HepG2 (cell line): ENCODE measurements at regions not wholly inside any gene's neighbourhood (a gene's known extent, or its start where the extent isn't known, plus 50 kb on each side); places are given as distances from the start of the nearest gene placed in this dataset.

Source experiments
- AHR ChIP-seq: IDR thresholded peaks from 2 replicates; pipeline ENCODE4 v1.6.1; 2018; ENCODE audit warnings: missing genetic modification reagents, missing compliant biosample characterization
- ATF4 ChIP-seq, 2 experiments: fragments of 450-650 bp in 1 of 2; sonication (generic) in 1 of 2; formaldehyde crosslinking; IDR thresholded peaks; 2 replicates each; pipeline versions ENCODE4 v1.5.0 to v1.8.0; 2020 to 2022; ENCODE audit warnings: mild to moderate bottlenecking in 1 of 2, missing genetic modification reagents in 1 of 2
- HOMEZ ChIP-seq: IDR thresholded peaks from 2 replicates; pipeline ENCODE4 v1.6.1; 2016; ENCODE audit warnings: low read depth
- YY1 ChIP-seq: IDR thresholded peaks from 2 replicates; pipeline ENCODE4 v1.6.1; 2011; ENCODE audit warnings: low read length, low read depth, moderate library complexity, mild to moderate bottlenecking; ENCODE audit not compliant: insufficient read depth, insufficient replicate concordance
- ZNF136 ChIP-seq: sonication (generic); formaldehyde crosslinking; IDR thresholded peaks from 2 replicates; pipeline ENCODE4 v1.8.1; 2022; ENCODE audit warnings: low read depth, mild to moderate bottlenecking, moderate library complexity, missing genetic modification reagents
- ZNF292 ChIP-seq: sonication (generic); formaldehyde crosslinking; IDR thresholded peaks from 2 replicates; pipeline ENCODE4 v1.8.1; 2022; ENCODE audit warnings: mild to moderate bottlenecking, low read depth, missing genetic modification reagents, borderline replicate concordance
- ZNF33B ChIP-seq: sonication (generic); formaldehyde crosslinking; IDR thresholded peaks from 2 replicates; pipeline ENCODE4 v1.5.1; 2020; ENCODE audit warnings: mild to moderate bottlenecking, missing genetic modification reagents
- ZNF615 ChIP-seq: sonication (generic); formaldehyde crosslinking; IDR thresholded peaks from 2 replicates; pipeline ENCODE4 v1.5.0; 2020; ENCODE audit warnings: mild to moderate bottlenecking, missing genetic modification reagents, borderline replicate concordance
- ZNF83 ChIP-seq: sonication (generic); formaldehyde crosslinking; IDR thresholded peaks from 2 replicates; pipeline ENCODE4 v1.4.0; 2020; ENCODE audit warnings: missing genetic modification reagents, mild to moderate bottlenecking, borderline replicate concordance
- TF ChIP-seq, protein P1 (sequence below): sonication (generic); formaldehyde crosslinking; IDR thresholded peaks from 2 replicates; pipeline ENCODE4 v1.8.1; 2023; ENCODE audit warnings: mild to moderate bottlenecking, inconsistent platforms, moderate library complexity, missing genetic modification reagents, borderline replicate concordance
- TF ChIP-seq, protein P2 (sequence below): sonication (generic); formaldehyde crosslinking; IDR thresholded peaks from 2 replicates; pipeline ENCODE4 v1.8.0; 2022; ENCODE audit warnings: missing genetic modification reagents, mild to moderate bottlenecking, moderate library complexity, borderline replicate concordance
- TF ChIP-seq, protein P3 (sequence below): sonication (generic); formaldehyde crosslinking; IDR thresholded peaks from 2 replicates; pipeline ENCODE4 v1.4.0; 2020; ENCODE audit warnings: mild to moderate bottlenecking, missing genetic modification reagents

DNA sequence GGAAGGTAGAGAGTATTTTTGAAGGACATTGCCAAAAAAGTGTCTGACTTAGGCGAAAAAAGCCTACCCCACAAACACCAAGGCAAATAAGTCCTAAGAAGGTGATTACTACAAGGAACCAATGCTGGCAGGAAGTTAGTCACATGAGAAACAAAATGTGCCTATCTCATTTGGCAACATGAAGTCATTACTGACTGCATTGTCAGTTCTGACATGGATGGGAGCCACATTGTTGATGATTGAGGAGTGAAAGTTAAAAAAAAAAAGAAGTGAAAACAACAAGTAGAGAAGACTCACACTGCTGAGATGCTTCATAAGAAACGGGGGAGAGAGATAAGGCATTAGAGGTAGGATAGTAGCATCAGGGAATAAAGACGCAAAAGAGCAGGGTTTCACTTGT lies 141.5 kb upstream of the FAT3 start (continued):
- TF ChIP-seq HOMEZ (no peak), ZNF136 (CRISPR knock-in tag) (no peak), ZNF33B (no peak), ZNF292 (CRISPR knock-in tag) (no peak), AHR (no peak), ATF4 (CRISPR knock-in tag; IDR thresholded peaks at IDR 0.05) (no peak), YY1 (no peak), ZNF83 (no peak), ZNF615 (CRISPR knock-in tag) (no peak)
- TF ChIP-seq, protein P1, sequence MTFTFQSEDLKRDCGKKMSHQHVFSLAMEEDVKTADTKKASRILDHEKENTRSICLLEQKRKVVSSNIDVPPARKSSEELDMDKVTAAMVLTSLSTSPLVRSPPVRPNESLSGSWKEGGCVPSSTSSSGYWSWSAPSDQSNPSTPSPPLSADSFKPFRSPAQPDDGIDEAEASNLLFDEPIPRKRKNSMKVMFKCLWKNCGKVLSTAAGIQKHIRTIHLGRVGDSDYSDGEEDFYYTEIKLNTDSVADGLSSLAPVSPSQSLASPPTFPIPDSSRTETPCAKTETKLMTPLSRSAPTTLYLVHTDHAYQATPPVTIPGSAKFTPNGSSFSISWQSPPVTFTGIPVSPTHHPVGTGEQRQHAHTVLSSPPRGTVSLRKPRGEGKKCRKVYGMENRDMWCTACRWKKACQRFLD (CRISPR knock-in tag) = no peak
- TF ChIP-seq, protein P2, sequence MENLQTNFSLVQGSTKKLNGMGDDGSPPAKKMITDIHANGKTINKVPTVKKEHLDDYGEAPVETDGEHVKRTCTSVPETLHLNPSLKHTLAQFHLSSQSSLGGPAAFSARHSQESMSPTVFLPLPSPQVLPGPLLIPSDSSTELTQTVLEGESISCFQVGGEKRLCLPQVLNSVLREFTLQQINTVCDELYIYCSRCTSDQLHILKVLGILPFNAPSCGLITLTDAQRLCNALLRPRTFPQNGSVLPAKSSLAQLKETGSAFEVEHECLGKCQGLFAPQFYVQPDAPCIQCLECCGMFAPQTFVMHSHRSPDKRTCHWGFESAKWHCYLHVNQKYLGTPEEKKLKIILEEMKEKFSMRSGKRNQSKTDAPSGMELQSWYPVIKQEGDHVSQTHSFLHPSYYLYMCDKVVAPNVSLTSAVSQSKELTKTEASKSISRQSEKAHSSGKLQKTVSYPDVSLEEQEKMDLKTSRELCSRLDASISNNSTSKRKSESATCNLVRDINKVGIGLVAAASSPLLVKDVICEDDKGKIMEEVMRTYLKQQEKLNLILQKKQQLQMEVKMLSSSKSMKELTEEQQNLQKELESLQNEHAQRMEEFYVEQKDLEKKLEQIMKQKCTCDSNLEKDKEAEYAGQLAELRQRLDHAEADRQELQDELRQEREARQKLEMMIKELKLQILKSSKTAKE (CRISPR knock-in tag) = no peak
- TF ChIP-seq, protein P3, sequence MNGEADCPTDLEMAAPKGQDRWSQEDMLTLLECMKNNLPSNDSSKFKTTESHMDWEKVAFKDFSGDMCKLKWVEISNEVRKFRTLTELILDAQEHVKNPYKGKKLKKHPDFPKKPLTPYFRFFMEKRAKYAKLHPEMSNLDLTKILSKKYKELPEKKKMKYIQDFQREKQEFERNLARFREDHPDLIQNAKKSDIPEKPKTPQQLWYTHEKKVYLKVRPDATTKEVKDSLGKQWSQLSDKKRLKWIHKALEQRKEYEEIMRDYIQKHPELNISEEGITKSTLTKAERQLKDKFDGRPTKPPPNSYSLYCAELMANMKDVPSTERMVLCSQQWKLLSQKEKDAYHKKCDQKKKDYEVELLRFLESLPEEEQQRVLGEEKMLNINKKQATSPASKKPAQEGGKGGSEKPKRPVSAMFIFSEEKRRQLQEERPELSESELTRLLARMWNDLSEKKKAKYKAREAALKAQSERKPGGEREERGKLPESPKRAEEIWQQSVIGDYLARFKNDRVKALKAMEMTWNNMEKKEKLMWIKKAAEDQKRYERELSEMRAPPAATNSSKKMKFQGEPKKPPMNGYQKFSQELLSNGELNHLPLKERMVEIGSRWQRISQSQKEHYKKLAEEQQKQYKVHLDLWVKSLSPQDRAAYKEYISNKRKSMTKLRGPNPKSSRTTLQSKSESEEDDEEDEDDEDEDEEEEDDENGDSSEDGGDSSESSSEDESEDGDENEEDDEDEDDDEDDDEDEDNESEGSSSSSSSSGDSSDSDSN = no peak
